Activated naive CD4-positive, alpha-beta T cell treated with anti-CD3 and anti-CD28 coated beads, Interleukin-2, amount 10 ng/mL, durations not matched to agents 7 days and 5 days (primary cell): ENCODE measurements at regions not wholly inside any gene's neighbourhood (a gene's known extent, or its start where the extent isn't known, plus 50 kb on each side); places are given as distances from the start of the nearest gene placed in this dataset.

Experiments used
- CTCF ChIA-PET: fragments of 350-600 bp; sonication (Branson Sonifier 250); formaldehyde crosslinking; loops from one replicate; lab custom pipeline; 2021; ENCODE audit warnings: antibody characterized with exemption; lab: Charles Lee
- DNase-seq: peaks from one replicate; pipeline ENCODE4 v3.0.0-alpha.2; 2020
- H3K27ac Mint-ChIP-seq: one replicate; pipeline ENCODE4 v1.8.0; 2021; ENCODE audit warnings: mild to moderate bottlenecking, moderate library complexity, mixed read lengths
- H3K27me3 Mint-ChIP-seq: one replicate; pipeline ENCODE4 v1.8.0; 2021; ENCODE audit warnings: mild to moderate bottlenecking, mixed read lengths
- H3K36me3 Mint-ChIP-seq: one replicate; pipeline ENCODE4 v1.8.0; 2021; ENCODE audit warnings: mixed read lengths
- H3K4me1 Mint-ChIP-seq: one replicate; pipeline ENCODE4 v1.8.0; 2021; ENCODE audit warnings: mixed read lengths
- H3K4me3 Mint-ChIP-seq: one replicate; pipeline ENCODE4 v1.8.0; 2021; ENCODE audit warnings: mild to moderate bottlenecking, moderate library complexity, mixed read lengths
- H3K9me3 Mint-ChIP-seq: one replicate; pipeline ENCODE4 v1.8.0; 2021; ENCODE audit warnings: mixed read lengths

DNA sequence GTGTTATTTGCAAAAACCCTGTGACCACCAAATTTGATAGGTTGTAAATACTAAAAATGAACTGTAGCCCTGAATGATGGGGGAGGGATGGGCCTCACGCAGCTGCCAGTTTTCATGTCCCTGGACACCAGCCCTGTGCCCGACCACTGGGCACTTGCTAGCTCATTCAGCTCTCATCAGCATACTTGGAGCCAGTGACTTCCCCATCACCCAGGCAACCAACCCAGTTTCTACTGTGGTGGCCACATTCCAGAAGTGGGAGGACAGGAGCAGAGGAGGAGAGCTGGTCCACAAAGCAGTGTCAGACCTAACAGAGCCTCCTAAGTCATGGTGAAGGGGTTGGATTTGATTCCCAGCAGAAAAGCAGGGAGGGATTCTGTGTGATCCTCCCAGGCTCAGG, 128.2 kb downstream of the CPEB2 start:
- CTCF ChIA-PET, result no interaction called here
- H3K27ac Mint-ChIP-seq, result no peak overlapping the region
- no peak for DNase-seq
- H3K4me1 Mint-ChIP-seq, result no peaks in the 10 kb centered on the region
- no peak overlapping the region for H3K4me3 Mint-ChIP-seq
- H3K9me3 Mint-ChIP-seq, result no peaks in the 10 kb centered on the region
- peaks cover 4% of the 10 kb centered on the region for H3K27me3 Mint-ChIP-seq
- no peaks in the 10 kb centered on the region for H3K36me3 Mint-ChIP-seq

DNA sequence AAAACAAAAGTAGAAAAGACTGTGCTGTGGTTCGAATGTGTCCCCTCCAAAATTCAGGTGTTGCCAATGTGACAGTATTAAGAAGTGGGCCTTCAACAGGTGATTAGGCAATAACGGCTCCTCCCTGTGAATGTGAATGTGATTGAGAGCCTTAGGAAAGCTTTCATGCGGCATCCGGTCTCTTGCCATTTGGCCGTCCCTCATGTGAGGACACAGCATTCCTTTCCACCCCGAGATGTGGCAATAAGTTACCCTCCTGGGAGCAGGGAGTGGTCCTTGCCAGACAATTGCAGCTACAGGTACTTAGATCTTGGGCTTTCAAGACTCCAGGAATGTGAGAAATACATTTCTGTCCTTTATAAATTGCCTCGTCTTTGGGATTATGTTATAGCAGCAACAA, 129.3 kb downstream of the CPEB2 start:
- Mint-ChIP-seq H3K36me3 (no peaks in the 10 kb centered on the region), H3K27ac (no peak overlapping the region), H3K9me3 (peaks cover 3% of the 10 kb centered on the region), H3K4me1 (no peaks in the 10 kb centered on the region), H3K27me3 (peaks cover 2% of the 10 kb centered on the region), H3K4me3 (no peak overlapping the region)
- CTCF ChIA-PET, result no interaction called here
- no peak for DNase-seq

DNA sequence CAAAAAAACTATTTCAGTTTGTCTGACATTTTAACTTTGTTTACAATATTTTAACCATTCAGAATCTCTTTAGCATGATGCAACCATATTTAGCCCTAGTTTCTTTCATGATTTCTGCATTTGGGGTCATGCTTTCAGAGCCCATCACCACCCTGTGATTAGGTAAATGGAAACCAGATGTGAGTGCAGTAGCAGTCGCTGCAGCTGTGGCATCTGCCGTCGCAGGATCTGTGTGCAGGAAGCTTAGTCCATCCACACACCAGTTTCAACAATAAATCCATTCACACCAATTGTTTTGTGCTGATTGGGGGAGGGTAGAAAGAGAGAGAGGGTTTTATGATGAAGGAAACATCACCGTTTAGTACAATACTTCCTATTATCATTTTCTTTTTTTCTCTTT, 130.5 kb downstream of the CPEB2 start:
- no peaks in the 10 kb centered on the region for H3K27me3 Mint-ChIP-seq
- no peak for DNase-seq

DNA sequence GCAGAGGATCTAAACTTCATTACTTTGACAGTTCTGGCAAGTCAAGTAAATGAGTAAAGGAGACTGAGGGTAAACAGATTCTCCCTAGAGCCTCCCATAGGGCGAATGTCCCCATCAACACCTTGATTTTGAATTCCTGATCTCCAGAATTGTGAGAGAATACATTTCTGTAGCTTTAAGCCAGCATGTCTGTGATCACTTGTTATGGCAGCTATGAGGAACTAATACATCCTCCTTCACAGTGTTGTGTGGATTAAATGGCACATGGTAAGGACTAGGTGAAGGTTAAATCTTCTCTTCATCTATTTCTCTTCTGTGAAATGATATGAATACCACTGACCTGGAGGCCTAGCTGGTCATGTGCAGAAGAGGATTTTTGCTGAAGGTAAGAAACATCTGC, 137.3 kb downstream of the CPEB2 start:
- Mint-ChIP-seq H3K4me1 (no peaks in the 10 kb centered on the region), H3K4me3 (no peak overlapping the region), H3K27ac (no peak overlapping the region), H3K36me3 (no peaks in the 10 kb centered on the region), H3K9me3 (peaks cover 10% of the 10 kb centered on the region), H3K27me3 (no peaks in the 10 kb centered on the region)
- CTCF ChIA-PET, result no interaction called here
- no peak for DNase-seq

More for the DNA sequence above, 130.5 kb downstream of the CPEB2 start:
- no peak overlapping the region for H3K27ac Mint-ChIP-seq
- peaks cover 10% of the 10 kb centered on the region for H3K9me3 Mint-ChIP-seq
- H3K4me1 Mint-ChIP-seq, result no peaks in the 10 kb centered on the region
- H3K4me3 Mint-ChIP-seq, result no peak overlapping the region
- CTCF ChIA-PET, result no interaction called here
- no peaks in the 10 kb centered on the region for H3K36me3 Mint-ChIP-seq

DNA sequence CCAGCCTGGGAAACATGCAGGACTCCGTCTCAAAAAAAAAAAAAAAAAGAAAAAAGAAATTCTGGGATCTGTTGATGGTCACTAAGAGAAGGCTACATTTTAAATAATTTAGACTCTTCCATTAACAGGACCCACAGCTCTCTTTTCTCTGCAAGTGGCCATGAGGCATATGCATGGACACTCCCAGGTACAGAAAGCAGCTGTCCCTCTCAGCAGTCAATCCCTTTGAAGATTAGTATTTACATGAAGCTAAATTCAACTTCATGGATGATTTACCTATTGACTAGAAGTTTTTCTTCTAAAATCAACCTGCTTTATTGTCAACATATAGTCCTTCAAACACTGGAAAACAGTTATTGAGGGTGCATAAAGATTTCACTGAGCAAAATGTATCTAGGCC, 139.9 kb downstream of the CPEB2 start:
- H3K36me3 Mint-ChIP-seq, result no peaks in the 10 kb centered on the region
- CTCF ChIA-PET, result no interaction called here
- H3K4me1 Mint-ChIP-seq, result no peaks in the 10 kb centered on the region
- no peak overlapping the region for H3K4me3 Mint-ChIP-seq
- no peaks in the 10 kb centered on the region for H3K27me3 Mint-ChIP-seq
- no peak for DNase-seq
- no peak overlapping the region for H3K27ac Mint-ChIP-seq
- H3K9me3 Mint-ChIP-seq, result peaks cover 2% of the 10 kb centered on the region

DNA sequence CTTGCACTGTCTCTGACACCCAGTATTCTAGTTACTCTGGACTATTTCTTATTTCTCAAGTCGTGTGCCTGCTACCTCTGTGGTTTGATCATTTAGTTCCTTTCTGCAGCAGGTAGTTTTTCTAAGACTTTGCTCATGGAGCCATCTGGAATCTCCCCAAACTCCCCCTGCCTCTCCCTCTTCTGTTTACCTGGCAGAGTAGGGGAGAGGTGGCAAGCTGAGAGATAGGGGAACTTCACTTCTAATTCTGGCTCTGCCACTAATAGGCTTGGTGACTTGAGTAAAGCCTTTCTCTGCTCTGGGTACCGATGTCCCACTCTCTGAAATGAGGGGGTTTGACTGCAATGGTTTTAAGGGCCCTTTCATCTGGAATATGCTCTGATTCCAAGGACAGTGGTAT, 141.3 kb downstream of the CPEB2 start:
- Mint-ChIP-seq H3K27ac (no peak overlapping the region), H3K27me3 (no peaks in the 10 kb centered on the region), H3K4me3 (no peak overlapping the region), H3K4me1 (no peaks in the 10 kb centered on the region), H3K9me3 (no peaks in the 10 kb centered on the region), H3K36me3 (no peaks in the 10 kb centered on the region)
- CTCF ChIA-PET, result no interaction called here
- no peak for DNase-seq

DNA sequence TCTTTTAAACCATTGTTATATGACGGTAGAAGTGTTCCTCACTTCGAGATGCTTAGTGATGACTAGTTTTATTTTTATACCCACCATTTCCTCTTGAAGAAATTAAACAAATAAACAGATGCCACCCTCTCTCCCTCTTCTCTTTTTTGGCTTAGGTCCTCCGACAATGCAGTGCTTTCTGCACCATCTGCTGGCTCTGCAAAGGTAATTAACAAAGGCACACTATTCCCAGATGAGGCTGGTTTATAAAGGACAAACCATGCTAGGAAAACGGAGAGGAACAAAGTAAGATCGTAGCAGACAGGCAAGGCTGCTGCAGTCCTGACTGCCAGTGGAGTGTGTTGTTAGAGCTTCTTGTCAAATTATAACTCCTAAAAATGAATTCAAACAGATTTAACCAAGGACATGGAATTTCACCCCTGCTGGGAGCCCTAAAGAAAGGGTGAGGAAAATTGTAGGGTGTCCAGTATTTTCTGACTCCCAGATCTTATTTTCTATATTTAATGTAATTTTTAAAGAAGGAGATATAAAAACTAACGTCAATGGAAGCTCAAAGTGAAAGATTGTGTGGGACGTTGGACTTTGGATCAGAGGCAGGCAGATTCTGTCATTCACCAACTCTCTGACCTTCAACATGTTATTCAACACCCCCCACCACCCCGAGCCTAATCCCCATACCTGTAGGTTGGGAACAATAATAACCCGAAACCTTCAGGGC, 142.1 kb downstream of the CPEB2 start:
- Mint-ChIP-seq H3K4me3 (no peak overlapping the region), H3K27me3 (no peaks in the 10 kb centered on the region), H3K27ac (no peak overlapping the region), H3K9me3 (no peaks in the 10 kb centered on the region), H3K36me3 (no peaks in the 10 kb centered on the region), H3K4me1 (no peaks in the 10 kb centered on the region)
- no peak for DNase-seq
- CTCF ChIA-PET, result no interaction called here

DNA sequence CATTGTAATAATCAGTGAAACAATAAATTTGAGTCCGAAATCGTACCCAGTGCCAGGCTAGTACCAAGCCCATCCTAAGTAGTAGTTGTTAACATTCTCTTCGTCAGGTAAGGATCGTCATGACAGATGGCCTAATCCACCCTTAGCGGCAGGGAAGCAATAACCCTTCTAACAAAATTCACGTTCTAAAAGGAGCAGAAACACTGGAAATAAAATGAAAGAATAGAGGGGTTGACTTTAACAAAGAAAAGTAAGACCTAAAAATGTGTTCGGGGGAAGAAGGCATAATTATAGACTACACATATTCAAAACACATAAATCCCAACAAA, 142.7 kb downstream of the CPEB2 start:
- H3K27me3 Mint-ChIP-seq, result no peaks in the 10 kb centered on the region
- H3K4me1 Mint-ChIP-seq, result no peaks in the 10 kb centered on the region

DNA sequence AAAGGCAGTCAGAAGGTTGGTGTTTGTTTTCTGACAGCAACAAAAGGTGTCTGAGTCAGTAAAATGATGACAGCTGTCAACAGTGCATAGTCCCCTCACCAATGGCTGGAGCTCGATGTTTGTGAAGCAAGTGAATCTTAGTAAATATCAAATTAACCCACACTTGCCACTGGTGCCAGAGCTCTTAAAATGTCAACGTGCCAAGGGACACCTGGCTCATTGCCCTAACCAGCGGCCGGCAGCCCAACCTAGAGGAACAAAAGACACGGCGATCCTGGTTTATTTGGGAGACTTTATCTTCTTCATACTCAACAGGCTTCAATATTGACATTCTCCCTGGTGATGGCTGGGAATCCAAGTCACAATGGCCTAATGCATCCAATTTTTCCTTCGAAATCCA, 143.4 kb downstream of the CPEB2 start:
- CTCF ChIA-PET, result interaction anchor here (0.5 kb wide), 1 partner anchor 40 kb away, joined by 3 read pairs; no protein-coding TSS in a partner anchor
- Mint-ChIP-seq H3K27me3 (no peaks in the 10 kb centered on the region), H3K9me3 (no peaks in the 10 kb centered on the region), H3K27ac (no peak overlapping the region), H3K36me3 (no peaks in the 10 kb centered on the region), H3K4me1 (no peaks in the 10 kb centered on the region), H3K4me3 (no peak overlapping the region)
- DNase-seq, result no peak

More for the DNA sequence above, 142.7 kb downstream of the CPEB2 start:
- Mint-ChIP-seq H3K36me3 (no peaks in the 10 kb centered on the region), H3K4me3 (no peak overlapping the region), H3K9me3 (no peaks in the 10 kb centered on the region), H3K27ac (no peak overlapping the region)
- DNase-seq, result no peak
- CTCF ChIA-PET, result no interaction called here

DNA sequence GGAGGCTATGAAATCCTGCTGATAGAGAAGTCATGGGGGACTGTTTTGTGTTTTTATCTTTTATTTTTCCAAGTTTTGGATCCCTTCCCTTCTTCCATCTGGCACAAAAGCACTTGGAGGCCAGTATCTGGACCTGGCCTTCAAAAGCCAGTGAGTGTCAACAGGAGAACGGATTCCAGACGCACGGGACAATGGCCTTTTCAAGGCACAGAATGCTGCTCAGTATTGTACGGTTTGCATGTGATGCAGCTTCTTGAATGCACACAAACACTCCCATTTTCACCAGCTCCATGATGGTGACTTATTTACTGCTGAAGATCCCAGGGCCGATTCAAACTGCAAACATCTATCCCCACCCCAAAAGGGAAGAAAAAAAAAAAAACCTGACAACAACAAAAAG, 145.4 kb downstream of the CPEB2 start:
- H3K27ac Mint-ChIP-seq, result no peak overlapping the region
- H3K4me3 Mint-ChIP-seq, result no peak overlapping the region
- H3K4me1 Mint-ChIP-seq, result no peaks in the 10 kb centered on the region
- no peak for DNase-seq
- CTCF ChIA-PET, result no interaction called here
- no peaks in the 10 kb centered on the region for H3K9me3 Mint-ChIP-seq
- no peaks in the 10 kb centered on the region for H3K36me3 Mint-ChIP-seq
- no peaks in the 10 kb centered on the region for H3K27me3 Mint-ChIP-seq

DNA sequence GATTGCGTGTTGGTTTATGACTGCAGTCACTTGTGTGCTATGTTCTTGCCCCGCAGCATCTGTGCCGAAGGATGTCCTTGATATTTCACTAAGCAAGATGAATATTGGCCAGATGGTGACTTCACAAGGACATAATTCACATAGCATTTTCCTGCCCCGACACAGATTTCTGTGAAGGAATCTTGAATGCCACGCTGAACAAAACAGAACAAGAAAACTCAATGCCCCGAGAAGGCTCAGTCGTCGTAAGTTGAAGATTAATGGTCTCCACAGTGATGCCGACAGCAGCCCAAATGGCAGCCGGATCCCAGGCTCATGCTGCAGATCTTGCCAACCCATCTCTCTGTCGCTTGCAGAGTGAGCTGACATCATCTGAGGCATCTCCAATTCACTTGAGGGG, 145.9 kb downstream of the CPEB2 start:
- Mint-ChIP-seq H3K9me3 (no peaks in the 10 kb centered on the region), H3K27ac (no peak overlapping the region)

DNA sequence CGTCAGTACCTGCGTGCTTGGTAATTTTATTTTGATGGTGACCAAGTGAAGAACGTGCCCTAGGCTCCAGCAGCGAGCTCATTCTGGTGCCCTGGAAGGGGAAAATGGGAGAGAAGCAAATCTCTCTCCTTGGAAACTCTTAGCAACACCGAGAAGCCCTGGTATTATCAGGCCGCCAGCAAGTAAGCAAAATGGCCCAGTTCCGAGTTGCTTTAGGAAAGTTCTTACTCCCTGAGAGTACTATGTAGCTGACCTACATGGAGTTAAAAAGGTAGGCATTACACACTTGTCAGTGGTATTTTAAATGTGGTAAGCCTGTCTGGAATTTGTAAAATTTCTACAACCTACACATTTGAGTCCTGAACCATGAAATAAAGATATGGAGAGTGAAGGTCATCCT, 146.4 kb downstream of the CPEB2 start:
- no peak overlapping the region for H3K4me3 Mint-ChIP-seq
- H3K36me3 Mint-ChIP-seq, result no peaks in the 10 kb centered on the region
- no peaks in the 10 kb centered on the region for H3K27me3 Mint-ChIP-seq
- no peaks in the 10 kb centered on the region for H3K9me3 Mint-ChIP-seq
- CTCF ChIA-PET, result no interaction called here
- H3K4me1 Mint-ChIP-seq, result no peaks in the 10 kb centered on the region
- no peak overlapping the region for H3K27ac Mint-ChIP-seq
- no peak for DNase-seq

More for the DNA sequence above, 145.9 kb downstream of the CPEB2 start:
- no peak overlapping the region for H3K4me3 Mint-ChIP-seq
- no peak for DNase-seq
- no peaks in the 10 kb centered on the region for H3K4me1 Mint-ChIP-seq
- CTCF ChIA-PET, result no interaction called here
- H3K36me3 Mint-ChIP-seq, result no peaks in the 10 kb centered on the region
- no peaks in the 10 kb centered on the region for H3K27me3 Mint-ChIP-seq

DNA sequence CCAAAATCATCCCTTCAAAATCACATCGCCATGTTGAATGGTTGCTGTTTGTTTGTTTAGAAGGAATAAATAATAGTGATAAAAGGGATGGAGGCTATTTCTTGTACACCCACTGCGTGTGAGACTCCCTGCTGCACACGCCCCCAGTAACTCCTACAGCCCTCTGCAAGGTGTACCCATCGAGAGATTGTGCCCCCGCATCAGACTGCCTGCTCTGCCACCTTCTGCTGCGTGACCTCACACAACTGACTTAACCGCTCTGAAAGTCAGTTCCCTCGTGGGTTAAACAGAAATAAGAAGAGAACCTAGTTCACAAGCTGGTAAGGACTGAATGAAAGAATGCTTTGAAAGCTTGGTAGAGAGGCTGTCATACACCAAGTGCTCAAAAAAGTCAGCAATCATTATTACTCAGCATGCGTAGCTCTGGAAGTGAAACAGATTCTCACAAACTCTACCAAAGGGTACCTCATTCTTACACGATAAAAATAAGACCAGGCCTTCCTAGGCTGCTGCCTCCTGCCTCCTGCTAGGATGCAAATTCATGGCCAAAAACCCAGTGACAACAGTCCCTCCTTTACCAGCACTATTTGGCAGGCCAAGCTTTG, 147.1 kb downstream of the CPEB2 start:
- CTCF ChIA-PET, result no interaction called here
- no peaks in the 10 kb centered on the region for H3K4me1 Mint-ChIP-seq
- H3K4me3 Mint-ChIP-seq, result no peak overlapping the region
- no peaks in the 10 kb centered on the region for H3K9me3 Mint-ChIP-seq
- DNase-seq, result no peak
- no peak overlapping the region for H3K27ac Mint-ChIP-seq
- H3K27me3 Mint-ChIP-seq, result no peaks in the 10 kb centered on the region
- H3K36me3 Mint-ChIP-seq, result no peaks in the 10 kb centered on the region

DNA sequence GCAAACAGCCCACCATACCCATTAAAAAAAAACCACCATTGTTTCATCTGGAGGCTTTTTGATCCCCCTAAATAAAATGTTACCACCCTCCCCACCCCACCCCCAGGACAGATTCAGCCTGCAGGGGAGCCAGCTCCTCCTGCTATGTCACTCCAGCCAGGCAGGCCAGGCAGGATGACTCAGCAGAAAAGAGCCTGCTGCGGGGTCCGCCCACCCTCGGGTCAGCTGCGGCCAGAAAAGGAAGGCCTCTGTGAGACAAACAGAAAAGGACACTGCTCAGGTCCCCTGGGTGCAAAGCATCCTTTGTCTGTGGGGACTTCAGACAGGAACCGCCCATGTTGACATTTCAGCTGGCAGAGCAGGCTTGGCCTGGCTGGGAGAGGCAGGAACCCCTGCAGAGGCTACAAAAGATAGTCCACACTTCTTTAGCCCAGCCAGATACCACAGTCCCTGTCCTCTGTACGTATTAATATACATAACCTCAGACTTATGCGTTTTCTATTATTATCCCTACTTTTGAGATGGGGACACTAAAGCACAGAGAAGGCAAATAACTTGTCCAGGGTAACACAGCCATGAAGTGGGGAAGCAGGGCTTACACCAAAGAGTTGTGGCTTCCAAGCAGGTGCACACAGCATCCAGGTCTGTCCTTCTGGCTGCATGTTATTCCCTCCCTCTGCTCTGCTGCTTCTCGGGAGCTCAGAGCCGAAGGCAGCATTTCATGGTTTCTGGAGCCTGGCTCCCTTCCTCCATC, 147.7 kb downstream of the CPEB2 start:
- Mint-ChIP-seq H3K9me3 (no peaks in the 10 kb centered on the region), H3K27ac (no peak overlapping the region), H3K36me3 (no peaks in the 10 kb centered on the region), H3K4me3 (no peak overlapping the region), H3K4me1 (no peaks in the 10 kb centered on the region), H3K27me3 (no peaks in the 10 kb centered on the region)
- DNase-seq, result no peak
- CTCF ChIA-PET, result no interaction called here

DNA sequence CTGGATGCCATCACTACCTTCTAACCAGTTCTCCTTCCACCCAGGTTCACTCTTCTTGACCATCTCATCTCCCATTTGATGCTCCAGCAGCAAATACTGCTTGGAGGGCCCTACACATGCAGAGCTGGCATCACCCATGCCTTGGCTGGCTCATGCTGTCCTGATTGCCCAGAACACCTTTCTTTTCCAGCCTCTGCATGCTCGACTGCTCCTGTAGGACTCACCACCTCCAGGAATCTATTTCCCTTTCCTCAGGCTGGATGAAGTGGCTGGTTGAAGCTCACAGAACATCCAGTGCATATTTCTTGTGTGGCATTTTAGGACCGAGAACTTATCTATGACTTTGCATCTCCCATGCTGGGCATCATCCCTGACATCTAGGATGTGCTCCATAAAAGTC, 148.3 kb downstream of the CPEB2 start:
- no peak for DNase-seq
- no peaks in the 10 kb centered on the region for H3K27me3 Mint-ChIP-seq
- no peaks in the 10 kb centered on the region for H3K36me3 Mint-ChIP-seq
- CTCF ChIA-PET, result no interaction called here
- no peak overlapping the region for H3K4me3 Mint-ChIP-seq
- no peaks in the 10 kb centered on the region for H3K4me1 Mint-ChIP-seq
- no peak overlapping the region for H3K27ac Mint-ChIP-seq
- no peaks in the 10 kb centered on the region for H3K9me3 Mint-ChIP-seq
